GM19043 (cell line): ENCODE measurements at regions not wholly inside any gene's neighbourhood (a gene's known extent, or its start where the extent isn't known, plus 50 kb on each side); places are given as distances from the start of the nearest gene placed in this dataset.
A peak's percentile ranks its signal among the peaks of the same experiment; 100 is the strongest.

Experiments used
- ATAC-seq: cut with Tn5 transposase; IDR thresholded peaks from one replicate; pipeline ENCODE4 v1.9.1; 2021; ENCODE audit warnings: low read depth; ENCODE audit not compliant: unreplicated experiment

GRCh38 chr11:80186692-80187091 lies 745.9 kb upstream of the TENM4 start:
- no peak for ATAC-seq

DNA sequence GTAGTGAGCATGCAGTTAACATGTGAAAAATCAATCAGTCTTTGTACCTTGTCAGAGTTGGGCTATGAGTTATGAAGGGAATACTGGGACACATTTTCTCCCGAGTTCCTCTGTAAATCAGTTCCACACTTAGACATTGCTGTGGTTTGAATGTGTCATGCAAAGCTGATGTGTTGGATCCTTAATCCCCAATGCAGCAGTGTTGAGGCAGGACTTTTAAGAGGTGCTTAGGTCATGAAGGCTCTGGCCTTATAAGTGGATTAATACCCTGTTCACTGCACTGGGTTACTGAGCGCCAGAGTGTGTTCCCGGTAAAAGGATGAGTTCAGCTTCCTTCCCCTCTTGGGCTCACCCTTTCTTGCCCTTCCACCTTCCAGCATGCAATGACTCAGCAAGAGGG lies 742.1 kb upstream of the TENM4 start:
- ATAC-seq = no peak

- no peak for ATAC-seq
These were observed 732.7 kb upstream of the TENM4 start for GRCh38 chr11:80173371-80174136.

DNA sequence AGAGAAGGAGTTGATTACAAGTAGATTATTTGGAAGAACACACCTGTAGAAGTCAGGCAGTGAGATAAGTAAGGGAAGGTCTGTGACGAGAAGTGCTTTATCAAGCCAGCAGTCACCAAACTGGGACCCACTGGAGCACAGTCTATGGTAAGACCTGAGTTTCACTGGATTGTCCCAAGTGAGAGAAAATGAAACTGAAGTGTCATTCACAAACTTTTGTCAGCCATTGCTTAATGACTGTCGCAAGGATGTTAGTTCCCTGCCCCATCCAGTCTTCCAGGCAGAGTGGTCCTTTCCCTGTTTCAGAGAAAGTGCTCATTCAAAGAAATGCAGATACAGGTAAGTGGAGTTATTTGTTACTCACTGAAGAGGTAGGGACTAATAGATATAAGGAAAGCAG lies 728.0 kb upstream of the TENM4 start:
- no peak for ATAC-seq

DNA sequence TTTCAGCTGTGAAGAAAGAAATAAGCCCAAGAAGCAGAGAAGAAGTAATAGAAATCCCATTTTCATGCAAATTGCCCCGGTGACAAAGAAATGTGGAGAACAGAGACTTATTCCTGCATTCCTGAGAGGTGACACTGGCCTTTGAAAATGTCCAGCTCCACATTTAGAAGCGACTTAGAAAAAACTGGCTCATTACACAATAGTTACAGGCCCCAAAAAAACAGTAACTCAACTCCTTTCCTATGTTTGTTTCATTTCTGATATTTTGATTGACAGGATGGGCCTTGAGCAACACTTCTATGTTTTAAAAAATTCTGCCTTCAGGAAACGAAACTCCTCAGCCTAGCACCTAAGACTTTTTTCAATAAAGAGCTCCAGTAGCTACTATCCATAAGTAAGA lies 726.9 kb upstream of the TENM4 start:
- no peak for ATAC-seq

- ATAC-seq = no peak
These were observed 724.9 kb upstream of the TENM4 start for GRCh38 chr11:80165744-80166143.

DNA sequence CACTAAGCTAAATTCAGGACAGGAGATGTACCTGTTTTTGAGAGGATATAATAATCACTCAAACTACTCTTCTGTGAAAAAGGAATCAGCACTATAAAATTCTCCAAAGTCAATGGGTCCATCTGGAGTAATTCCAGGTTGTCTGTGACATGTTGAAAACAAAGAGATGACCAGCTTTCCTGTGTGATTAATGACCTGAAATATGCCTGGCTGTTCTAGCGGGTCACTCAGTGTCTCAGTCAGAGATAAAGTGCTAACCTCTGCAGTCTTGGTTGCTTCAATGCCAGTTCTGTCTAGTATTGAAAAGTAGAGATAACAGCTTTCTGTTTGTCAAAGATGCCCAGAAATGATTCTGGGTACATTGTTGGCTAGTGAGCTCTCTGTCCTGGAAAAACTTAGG lies 722.6 kb upstream of the TENM4 start:
- no peak for ATAC-seq

GRCh38 chr11:80163011-80163410 lies 722.2 kb upstream of the TENM4 start:
- no peak for ATAC-seq

DNA sequence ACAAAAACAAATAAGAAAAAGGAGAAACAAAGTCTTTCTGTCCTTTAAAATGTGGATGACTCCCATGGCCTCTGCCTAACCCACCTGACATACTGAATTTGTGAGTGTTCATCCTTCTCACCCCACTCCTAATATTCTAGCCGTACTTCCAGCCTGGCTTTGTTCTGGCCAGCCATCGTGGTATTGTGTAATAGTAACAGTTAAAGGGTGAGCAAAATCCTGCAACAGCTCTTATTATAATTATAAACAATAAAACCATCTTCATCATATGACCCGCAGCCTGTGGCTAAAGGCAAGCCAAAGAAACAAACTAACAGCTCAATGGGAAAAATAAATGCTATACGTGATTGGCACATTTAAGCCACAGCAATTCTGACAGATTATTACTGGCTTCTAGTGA lies 721.6 kb upstream of the TENM4 start:
- ATAC-seq = no peak

GRCh38 chr11:80157447-80157846 lies 716.6 kb upstream of the TENM4 start:
- ATAC-seq = no peak

GRCh38 chr11:80156062-80156461 lies 715.2 kb upstream of the TENM4 start:
- ATAC-seq = no peak

- peak; percentile 53 for ATAC-seq
These were observed 714.7 kb upstream of the TENM4 start for GRCh38 chr11:80155412-80156017.

- ATAC-seq = no peak
These were observed 705.4 kb upstream of the TENM4 start for GRCh38 chr11:80146232-80146631.

- ATAC-seq = no peak
These were observed 704.2 kb upstream of the TENM4 start for GRCh38 chr11:80144897-80145594.

GRCh38 chr11:80136991-80137390 lies 696.2 kb upstream of the TENM4 start:
- no peak for ATAC-seq

DNA sequence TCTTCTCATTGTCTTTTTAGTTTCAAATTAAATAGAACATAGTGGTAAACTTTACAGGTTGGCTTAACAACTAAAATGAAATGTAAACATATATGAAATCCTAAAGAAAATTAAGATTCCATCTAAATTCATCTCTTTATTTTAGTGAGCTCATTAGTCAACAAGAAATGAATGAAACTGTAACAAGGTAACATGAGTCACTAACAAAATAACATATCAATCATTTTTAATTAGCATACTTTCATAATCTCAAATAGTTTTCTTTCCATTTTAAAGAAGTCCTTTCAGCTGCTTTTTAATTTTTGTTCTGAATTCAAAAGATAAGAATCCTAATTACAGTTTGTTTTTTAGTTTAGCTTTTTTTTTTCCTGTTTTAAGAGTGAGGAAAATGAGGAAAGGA lies 688.6 kb upstream of the TENM4 start:
- ATAC-seq = no peak

- ATAC-seq = no peak
These were observed 681.4 kb upstream of the TENM4 start for GRCh38 chr11:80122211-80122610.

GRCh38 chr11:80118073-80118472 lies 677.2 kb upstream of the TENM4 start:
- no peak for ATAC-seq

- ATAC-seq = no peak
These were observed 676.0 kb upstream of the TENM4 start for GRCh38 chr11:80116796-80117195.

DNA sequence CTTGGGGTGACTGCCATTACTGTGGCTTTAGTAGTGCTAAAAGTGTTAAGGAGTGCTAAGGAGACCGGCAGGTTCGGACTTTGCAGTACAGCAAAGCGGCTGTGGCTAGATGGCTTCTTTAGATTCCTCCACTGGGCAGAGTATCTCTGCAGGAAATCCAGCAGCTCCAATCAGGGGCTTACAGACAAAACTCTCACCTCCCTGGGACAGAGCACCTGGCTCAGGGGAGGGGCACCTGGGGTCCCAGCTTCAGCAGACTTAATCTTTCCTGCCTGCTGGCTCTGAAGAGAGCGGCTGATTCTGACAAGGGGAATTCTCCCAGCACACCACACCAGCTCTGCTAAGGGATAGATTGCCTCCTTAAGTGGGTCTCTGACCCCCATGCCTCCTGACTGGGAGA lies 668.8 kb upstream of the TENM4 start:
- no peak for ATAC-seq

GRCh38 chr11:80109031-80109430 lies 668.2 kb upstream of the TENM4 start:
- ATAC-seq = no peak

DNA sequence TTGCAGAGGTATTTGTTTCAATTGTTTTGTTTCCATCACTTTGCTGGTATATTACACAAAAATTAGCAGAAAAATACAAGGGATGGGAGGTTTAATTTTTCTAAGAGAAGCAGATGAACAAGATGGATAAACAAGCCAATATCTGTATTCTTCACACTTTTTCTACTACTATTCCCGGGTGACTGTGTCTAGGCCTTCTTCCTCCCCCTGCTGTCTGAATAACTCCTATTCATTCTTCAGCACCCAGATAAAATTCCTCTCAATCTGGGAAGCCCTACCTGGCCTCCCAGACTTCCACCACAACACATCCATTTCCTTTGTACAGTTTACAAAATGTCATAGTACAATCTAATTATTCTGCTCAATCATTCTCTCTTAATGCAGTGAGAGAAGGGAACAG lies 666.6 kb upstream of the TENM4 start:
- no peak for ATAC-seq
